HEK293T (cell line): ENCODE measurements at regions not wholly inside any gene's neighbourhood (a gene's known extent, or its start where the extent isn't known, plus 50 kb on each side); places are given as distances from the start of the nearest gene placed in this dataset.

Experiments
- ARNT ChIP-seq: fragments of 450-650 bp; IDR thresholded peaks from 2 replicates; pipeline ENCODE4 v1.6.1; 2017; ENCODE audit warnings: mild to moderate bottlenecking
- BHLHE40 ChIP-seq: fragments of 450-650 bp; IDR thresholded peaks from 2 replicates; pipeline ENCODE4 v1.6.1; 2016; ENCODE audit warnings: mild to moderate bottlenecking, moderate library complexity, borderline replicate concordance
- CTBP1 ChIP-seq: fragments of 450-650 bp; IDR thresholded peaks from 2 replicates; pipeline ENCODE4 v1.6.1; 2016; ENCODE audit warnings: borderline replicate concordance
- FOXK2 ChIP-seq: fragments of 450-650 bp; IDR thresholded peaks from 2 replicates; pipeline ENCODE4 v1.6.1; 2016; ENCODE audit warnings: mild to moderate bottlenecking
- FOXM1 ChIP-seq: fragments of 450-650 bp; IDR thresholded peaks from 2 replicates; pipeline ENCODE4 v1.6.1; 2017; ENCODE audit warnings: mild to moderate bottlenecking, borderline replicate concordance
- L3MBTL2 ChIP-seq: fragments of 450-650 bp; conservative IDR thresholded peaks from 2 replicates; pipeline ENCODE4 v1.6.1; 2016; ENCODE audit warnings: mild to moderate bottlenecking
- LEF1 ChIP-seq: fragments of 450-650 bp; IDR thresholded peaks from 2 replicates; pipeline ENCODE4 v1.6.1; 2017; ENCODE audit warnings: mild to moderate bottlenecking, borderline replicate concordance
- NFRKB ChIP-seq: fragments of 450-650 bp; IDR thresholded peaks from 2 replicates; pipeline ENCODE4 v1.6.1; 2016; ENCODE audit warnings: mild to moderate bottlenecking, moderate library complexity
- PKNOX1 ChIP-seq: fragments of 450-650 bp; IDR thresholded peaks from 2 replicates; pipeline ENCODE4 v1.6.1; 2016
- SP1 ChIP-seq: fragments of 450-650 bp; IDR thresholded peaks from 2 replicates; pipeline ENCODE4 v1.6.1; 2017
- SUZ12 ChIP-seq: fragments of 450-650 bp; IDR thresholded peaks from 2 replicates; pipeline ENCODE4 v1.6.1; 2016; ENCODE audit warnings: mild to moderate bottlenecking
- TARDBP ChIP-seq: fragments of 450-650 bp; IDR thresholded peaks from 2 replicates; pipeline ENCODE4 v1.6.1; 2016
- ZNF384 ChIP-seq: fragments of 450-650 bp; IDR thresholded peaks from 2 replicates; pipeline ENCODE4 v1.6.1; 2016

DNA sequence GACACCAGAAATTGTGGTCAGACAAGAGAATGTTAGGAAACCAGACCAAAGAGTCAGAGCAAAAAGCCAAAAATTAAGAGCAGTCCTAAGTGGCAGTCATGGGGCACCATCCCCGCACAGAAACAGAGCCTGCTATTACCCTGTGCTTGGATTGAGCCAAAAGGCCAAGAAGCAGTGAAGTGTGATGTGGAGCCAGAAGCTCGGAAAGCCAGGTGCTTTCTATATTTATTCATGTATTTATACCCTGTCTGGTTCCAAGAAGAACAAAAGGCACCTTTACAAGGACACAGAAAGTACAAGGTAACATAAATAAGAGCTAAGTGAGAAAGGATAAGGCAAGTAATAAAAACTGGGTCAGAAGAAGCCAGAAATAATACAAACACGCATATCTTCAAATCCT lies 336.2 kb upstream of the CNR1 start:
- TF ChIP-seq SP1 (no peak), FOXM1 (no peak), CTBP1 (no peak), TARDBP (no peak), ZNF384 (no peak), NFRKB (no peak), BHLHE40 (no peak), FOXK2 (no peak), SUZ12 (no peak), L3MBTL2 (no peak), ARNT (no peak), PKNOX1 (no peak), LEF1 (no peak)
